ENCODE measurements at regions not wholly inside any gene's neighbourhood (a gene's known extent, or its start where the extent isn't known, plus 50 kb on each side); places are given as distances from the start of the nearest gene placed in this dataset.

- TF ChIP-seq POLR2AphosphoS5 (IDR thresholded peaks at IDR 0.05; ENCODE audit: low read depth, low read length) (no peak), TAF1 (IDR thresholded peaks at IDR 0.05; ENCODE audit: borderline replicate concordance, low read depth, low read length) (no peak), POLR2A (IDR thresholded peaks at IDR 0.05; ENCODE audit: low read depth, low read length) (no peak)
These were observed 89.4 kb upstream of the SOX2 start for GRCh38 chr3:181622365-181622764.
